Heart left ventricle (tissue), 13 donors: ENCODE measurements at regions not wholly inside any gene's neighbourhood (a gene's known extent, or its start where the extent isn't known, plus 50 kb on each side); places are given as distances from the start of the nearest gene placed in this dataset.

Experiments
- POLR2A ChIP-seq, 2 donors: fragments of 450-650 bp; IDR thresholded peaks; one replicate each; pipeline ENCODE4 v1.6.1; 2017; ENCODE audit warnings: antibody characterized with exemption in 2 of 2, mild to moderate bottlenecking in 2 of 2, moderate library complexity in 2 of 2
- TF ChIP-seq, protein P1 (sequence below), 12 donors: fragments of 200-600 bp; sonication (generic) in 4 of 12; IDR thresholded peaks; one replicate each; pipeline versions ENCODE4 v1.5.0 to v1.8.0; 2018 to 2022; ENCODE audit warnings: antibody characterized with exemption in 12 of 12, mild to moderate bottlenecking in 5 of 12
- donor health status: ischemic (EF 13 %, LVEDD 7.1; RV severe dilation, severe dysfunction).
- donor health status: DM: no; HTN: yes; CAD: no.
- donor health status: DM: no; HTN: no; CAD: no.
- donor health status: ischemic (EF 25% LVEDD 6.9; RV normal size, moderate dysfunction).
- donor health status: ischemic (EF 25% LVEDD 5.7; RV mildly dilated, moderate dysfunction).
- donor health status: ischemic (EF 35%, LVEDD 5.7; RV mildly dilated, moderate dysfunction).
- donor health status: nonischemic (EF 11% LVEDD 7.7; RV severe dilation, severe dysfunction).
- donor health status: DM: yes; HTN: yes; CAD: no.
- donor health status: PGD.
- donor health status: ischemic (EF 29% LVEDD 5.4; RV normal size, mild dysfunction).
- donor health status: nonischemic (EF 23%, LVEDD 6.1; RV moderate dilation, normal function).

DNA sequence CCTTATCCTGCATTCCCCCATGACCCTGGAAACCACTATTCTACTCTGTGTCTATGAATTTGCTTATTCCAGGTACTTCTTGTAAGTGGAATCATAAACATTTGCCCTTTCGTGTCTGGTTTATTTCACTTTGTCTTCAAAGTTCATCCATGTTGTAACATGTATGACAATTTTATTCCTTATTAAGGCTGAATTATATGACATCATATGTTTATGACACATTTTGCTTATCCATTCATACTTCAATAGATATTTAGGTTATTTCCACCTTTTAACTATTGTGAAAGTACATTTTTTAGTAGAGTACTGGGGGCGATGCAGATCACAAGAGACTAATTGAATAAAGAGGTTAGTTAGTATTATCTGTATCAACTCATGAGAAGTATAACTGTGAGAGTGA, 591.6 kb downstream of the UTRN start:
- TF ChIP-seq, protein P1, sequence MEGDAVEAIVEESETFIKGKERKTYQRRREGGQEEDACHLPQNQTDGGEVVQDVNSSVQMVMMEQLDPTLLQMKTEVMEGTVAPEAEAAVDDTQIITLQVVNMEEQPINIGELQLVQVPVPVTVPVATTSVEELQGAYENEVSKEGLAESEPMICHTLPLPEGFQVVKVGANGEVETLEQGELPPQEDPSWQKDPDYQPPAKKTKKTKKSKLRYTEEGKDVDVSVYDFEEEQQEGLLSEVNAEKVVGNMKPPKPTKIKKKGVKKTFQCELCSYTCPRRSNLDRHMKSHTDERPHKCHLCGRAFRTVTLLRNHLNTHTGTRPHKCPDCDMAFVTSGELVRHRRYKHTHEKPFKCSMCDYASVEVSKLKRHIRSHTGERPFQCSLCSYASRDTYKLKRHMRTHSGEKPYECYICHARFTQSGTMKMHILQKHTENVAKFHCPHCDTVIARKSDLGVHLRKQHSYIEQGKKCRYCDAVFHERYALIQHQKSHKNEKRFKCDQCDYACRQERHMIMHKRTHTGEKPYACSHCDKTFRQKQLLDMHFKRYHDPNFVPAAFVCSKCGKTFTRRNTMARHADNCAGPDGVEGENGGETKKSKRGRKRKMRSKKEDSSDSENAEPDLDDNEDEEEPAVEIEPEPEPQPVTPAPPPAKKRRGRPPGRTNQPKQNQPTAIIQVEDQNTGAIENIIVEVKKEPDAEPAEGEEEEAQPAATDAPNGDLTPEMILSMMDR (IDR thresholded peaks at IDR 0.05): no peak
- no peak for TF ChIP-seq POLR2A (IDR thresholded peaks at IDR 0.05)
